Activated T-helper 2 cell treated with anti-CD3 and anti-CD28 coated beads, Interferon-gamma antibody, Interleukin-2, Interleukin-4, amounts not matched to agents 10 μg/mL and 5 μg/mL and 100 μg/mL, durations not matched to agents 14 hours and 24 hours and 36 hours (primary cell): ENCODE measurements at regions not wholly inside any gene's neighbourhood (a gene's known extent, or its start where the extent isn't known, plus 50 kb on each side); places are given as distances from the start of the nearest gene placed in this dataset.
"Not testable (repeated sequence)": the region's sequence is repeated elsewhere in the genome, so short reads cannot be mapped to it uniquely, and the experiment has no call there.

Experiments
- DNase-seq: peaks from one replicate; pipeline ENCODE4 v3.0.0; 2021; ENCODE audit warnings: low spot score
- H3K27ac Mint-ChIP-seq: one replicate; pipeline ENCODE4 v1.8.0; 2021; ENCODE audit warnings: mixed read lengths
- H3K27me3 Mint-ChIP-seq: one replicate; pipeline ENCODE4 v1.8.0; 2021; ENCODE audit warnings: low read depth, mixed read lengths
- H3K36me3 Mint-ChIP-seq: one replicate; pipeline ENCODE4 v1.8.0; 2021; ENCODE audit warnings: low read depth, mixed read lengths
- H3K4me1 Mint-ChIP-seq: one replicate; pipeline ENCODE4 v1.8.0; 2021; ENCODE audit warnings: low read depth, mixed read lengths
- H3K4me3 Mint-ChIP-seq: one replicate; pipeline ENCODE4 v1.8.0; 2021; ENCODE audit warnings: low read depth, mild to moderate bottlenecking, moderate library complexity, mixed read lengths
- H3K9me3 Mint-ChIP-seq: one replicate; pipeline ENCODE4 v1.8.0; 2021; ENCODE audit warnings: mixed read lengths
- intact Hi-C: fragments of 100-400 bp; cut with micrococcal nuclease; formaldehyde crosslinking; loops from one replicate; pipeline ENCODE4 v1.15.1; 2023

GRCh38 chr9:30534455-30534854 is 1850.0 kb upstream of the ACO1 start:
- Mint-ChIP-seq H3K4me3 (no peak overlapping the region), H3K9me3 (peaks cover 28% of the 10 kb centered on the region), H3K27me3 (no peaks in the 10 kb centered on the region), H3K27ac (no peak overlapping the region), H3K36me3 (no peaks in the 10 kb centered on the region), H3K4me1 (no peaks in the 10 kb centered on the region)
- no peak for DNase-seq
- intact Hi-C loops = no loop called here

- no peaks in the 10 kb centered on the region for H3K36me3 Mint-ChIP-seq
- H3K4me3 Mint-ChIP-seq = no peak overlapping the region
- no peak for DNase-seq
- no peak overlapping the region for H3K27ac Mint-ChIP-seq
- no peaks in the 10 kb centered on the region for H3K4me1 Mint-ChIP-seq
- peaks cover 28% of the 10 kb centered on the region for H3K9me3 Mint-ChIP-seq
- H3K27me3 Mint-ChIP-seq = no peaks in the 10 kb centered on the region
- intact Hi-C loops = no loop called here
These were observed 1849.5 kb upstream of the ACO1 start for GRCh38 chr9:30534896-30535295.

GRCh38 chr9:30536494-30536893 is 1847.9 kb upstream of the ACO1 start:
- Mint-ChIP-seq H3K27me3 (no peaks in the 10 kb centered on the region), H3K9me3 (peaks cover 27% of the 10 kb centered on the region), H3K36me3 (no peaks in the 10 kb centered on the region), H3K4me3 (no peak overlapping the region), H3K27ac (no peak overlapping the region), H3K4me1 (no peaks in the 10 kb centered on the region)
- intact Hi-C loops = no loop called here
- no peak for DNase-seq

- H3K27me3 Mint-ChIP-seq, intact Hi-C loops, H3K36me3 Mint-ChIP-seq, H3K4me3 Mint-ChIP-seq, DNase-seq, H3K4me1 Mint-ChIP-seq, H3K27ac Mint-ChIP-seq: not testable (repeated sequence)
- H3K9me3 Mint-ChIP-seq = peaks cover 27% of the 10 kb centered on the region
These were observed 1844.7 kb upstream of the ACO1 start for GRCh38 chr9:30539696-30540095.

- no peaks in the 10 kb centered on the region for H3K36me3 Mint-ChIP-seq
- H3K27ac Mint-ChIP-seq = no peak overlapping the region
- intact Hi-C loops = no loop called here
- peaks cover 18% of the 10 kb centered on the region for H3K9me3 Mint-ChIP-seq
- DNase-seq = no peak
- H3K27me3 Mint-ChIP-seq = no peaks in the 10 kb centered on the region
- no peak overlapping the region for H3K4me3 Mint-ChIP-seq
- H3K4me1 Mint-ChIP-seq = no peaks in the 10 kb centered on the region
These were observed 1809.9 kb upstream of the ACO1 start for GRCh38 chr9:30574355-30575151.

GRCh38 chr9:30575218-30575617 is 1809.2 kb upstream of the ACO1 start:
- Mint-ChIP-seq H3K4me1 (no peaks in the 10 kb centered on the region), H3K9me3 (peaks cover 18% of the 10 kb centered on the region), H3K36me3 (no peaks in the 10 kb centered on the region), H3K27me3 (no peaks in the 10 kb centered on the region), H3K27ac (no peak overlapping the region), H3K4me3 (no peak overlapping the region)
- DNase-seq = no peak
- intact Hi-C loops = no loop called here

GRCh38 chr9:30575691-30576090 is 1808.8 kb upstream of the ACO1 start:
- Mint-ChIP-seq H3K9me3 (peaks cover 14% of the 10 kb centered on the region), H3K4me1 (no peaks in the 10 kb centered on the region), H3K27me3 (no peaks in the 10 kb centered on the region), H3K4me3 (no peak overlapping the region), H3K27ac (no peak overlapping the region), H3K36me3 (no peaks in the 10 kb centered on the region)
- no peak for DNase-seq
- intact Hi-C loops = no loop called here

- no peak overlapping the region for H3K4me3 Mint-ChIP-seq
- intact Hi-C loops = no loop called here
- H3K9me3 Mint-ChIP-seq = peaks cover 5% of the 10 kb centered on the region
- no peak for DNase-seq
- no peak overlapping the region for H3K27ac Mint-ChIP-seq
- no peaks in the 10 kb centered on the region for H3K27me3 Mint-ChIP-seq
- H3K4me1 Mint-ChIP-seq = no peaks in the 10 kb centered on the region
- H3K36me3 Mint-ChIP-seq = no peaks in the 10 kb centered on the region
These were observed 1804.6 kb upstream of the ACO1 start for GRCh38 chr9:30579810-30580209.

GRCh38 chr9:30582240-30582639 is 1802.2 kb upstream of the ACO1 start:
- H3K27me3 Mint-ChIP-seq = no peaks in the 10 kb centered on the region
- DNase-seq = no peak
- intact Hi-C loops = no loop called here
- H3K36me3 Mint-ChIP-seq = no peaks in the 10 kb centered on the region
- no peaks in the 10 kb centered on the region for H3K4me1 Mint-ChIP-seq
- H3K9me3 Mint-ChIP-seq = no peaks in the 10 kb centered on the region
- no peak overlapping the region for H3K4me3 Mint-ChIP-seq
- no peak overlapping the region for H3K27ac Mint-ChIP-seq

- DNase-seq = no peak
- Mint-ChIP-seq H3K4me3 (no peak overlapping the region), H3K4me1 (no peaks in the 10 kb centered on the region), H3K27me3 (no peaks in the 10 kb centered on the region), H3K36me3 (no peaks in the 10 kb centered on the region), H3K9me3 (no peaks in the 10 kb centered on the region), H3K27ac (no peak overlapping the region)
- intact Hi-C loops = no loop called here
These were observed 1799.9 kb upstream of the ACO1 start for GRCh38 chr9:30584559-30584958.

- DNase-seq = no peak
- Mint-ChIP-seq H3K27ac (no peak overlapping the region), H3K9me3 (no peaks in the 10 kb centered on the region), H3K36me3 (no peaks in the 10 kb centered on the region), H3K27me3 (no peaks in the 10 kb centered on the region), H3K4me3 (no peak overlapping the region), H3K4me1 (no peaks in the 10 kb centered on the region)
- intact Hi-C loops = no loop called here
These were observed 1793.0 kb upstream of the ACO1 start for GRCh38 chr9:30591461-30591860.

- intact Hi-C loops = no loop called here
- no peak for DNase-seq
- H3K4me3 Mint-ChIP-seq = no peak overlapping the region
- H3K9me3 Mint-ChIP-seq = peaks cover 3% of the 10 kb centered on the region
- H3K27me3 Mint-ChIP-seq = no peaks in the 10 kb centered on the region
- no peak overlapping the region for H3K27ac Mint-ChIP-seq
- no peaks in the 10 kb centered on the region for H3K36me3 Mint-ChIP-seq
- H3K4me1 Mint-ChIP-seq = no peaks in the 10 kb centered on the region
These were observed 1786.8 kb upstream of the ACO1 start for GRCh38 chr9:30597608-30598007.

- Mint-ChIP-seq H3K9me3 (peaks cover 10% of the 10 kb centered on the region), H3K27ac (no peak overlapping the region), H3K36me3 (no peaks in the 10 kb centered on the region), H3K4me3 (no peak overlapping the region), H3K27me3 (no peaks in the 10 kb centered on the region), H3K4me1 (no peaks in the 10 kb centered on the region)
- DNase-seq = no peak
- intact Hi-C loops = no loop called here
These were observed 1778.5 kb upstream of the ACO1 start for GRCh38 chr9:30605936-30606335.

GRCh38 chr9:30609713-30610112 is 1774.7 kb upstream of the ACO1 start:
- H3K27ac Mint-ChIP-seq = no peak overlapping the region
- no peaks in the 10 kb centered on the region for H3K4me1 Mint-ChIP-seq
- H3K27me3 Mint-ChIP-seq = no peaks in the 10 kb centered on the region
- peaks cover 4% of the 10 kb centered on the region for H3K9me3 Mint-ChIP-seq
- no peak for DNase-seq
- H3K36me3 Mint-ChIP-seq = no peaks in the 10 kb centered on the region
- H3K4me3 Mint-ChIP-seq = no peak overlapping the region
- intact Hi-C loops = no loop called here
